ENCODE measurements at regions not wholly inside any gene's neighbourhood (a gene's known extent, or its start where the extent isn't known, plus 50 kb on each side); places are given as distances from the start of the nearest gene placed in this dataset.

DNA sequence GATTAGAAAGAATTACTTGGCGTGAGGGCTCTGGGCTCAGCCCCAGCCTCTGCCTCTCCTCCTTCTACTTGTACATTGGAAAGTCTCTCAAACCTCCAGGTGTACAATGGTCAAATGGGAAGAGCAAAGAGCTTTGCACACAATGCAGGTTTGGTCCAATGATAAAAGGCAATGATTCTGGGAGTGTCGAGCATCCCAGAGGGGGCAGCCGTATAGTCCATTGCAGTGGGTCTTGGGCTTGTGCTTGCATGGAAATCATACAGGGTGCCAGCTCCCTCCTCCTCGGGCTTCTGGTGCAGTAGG lies 98.0 kb upstream of the NCK2 start:
- no peaks in the 10 kb centered on the region for H3K9me3 ChIP-seq (ENCODE audit: low read length)
- TF ChIP-seq REST (IDR thresholded peaks at IDR 0.05; ENCODE audit: borderline replicate concordance) (no peak), EP300 (conservative IDR thresholded peaks at IDR 0.05; ENCODE audit: poor library complexity, severe bottlenecking) (no peak), TAF1 (IDR thresholded peaks at IDR 0.05; ENCODE audit: low read depth) (no peak), RAD21 (conservative IDR thresholded peaks at IDR 0.05) (no peak), SMC3 (conservative IDR thresholded peaks at IDR 0.05; ENCODE audit: poor library complexity) (no peak), POLR2AphosphoS5 (IDR thresholded peaks at IDR 0.05) (no peak), EZH2 (IDR thresholded peaks at IDR 0.05; ENCODE audit: borderline replicate concordance, insufficient read depth, low read length, poor library complexity, severe bottlenecking) (no peak), MXI1 (conservative IDR thresholded peaks at IDR 0.05; ENCODE audit: poor library complexity, severe bottlenecking) (no peak)
- TF ChIP-seq, protein P1, sequence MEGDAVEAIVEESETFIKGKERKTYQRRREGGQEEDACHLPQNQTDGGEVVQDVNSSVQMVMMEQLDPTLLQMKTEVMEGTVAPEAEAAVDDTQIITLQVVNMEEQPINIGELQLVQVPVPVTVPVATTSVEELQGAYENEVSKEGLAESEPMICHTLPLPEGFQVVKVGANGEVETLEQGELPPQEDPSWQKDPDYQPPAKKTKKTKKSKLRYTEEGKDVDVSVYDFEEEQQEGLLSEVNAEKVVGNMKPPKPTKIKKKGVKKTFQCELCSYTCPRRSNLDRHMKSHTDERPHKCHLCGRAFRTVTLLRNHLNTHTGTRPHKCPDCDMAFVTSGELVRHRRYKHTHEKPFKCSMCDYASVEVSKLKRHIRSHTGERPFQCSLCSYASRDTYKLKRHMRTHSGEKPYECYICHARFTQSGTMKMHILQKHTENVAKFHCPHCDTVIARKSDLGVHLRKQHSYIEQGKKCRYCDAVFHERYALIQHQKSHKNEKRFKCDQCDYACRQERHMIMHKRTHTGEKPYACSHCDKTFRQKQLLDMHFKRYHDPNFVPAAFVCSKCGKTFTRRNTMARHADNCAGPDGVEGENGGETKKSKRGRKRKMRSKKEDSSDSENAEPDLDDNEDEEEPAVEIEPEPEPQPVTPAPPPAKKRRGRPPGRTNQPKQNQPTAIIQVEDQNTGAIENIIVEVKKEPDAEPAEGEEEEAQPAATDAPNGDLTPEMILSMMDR (IDR thresholded peaks at IDR 0.05; ENCODE audit: poor library complexity, severe bottlenecking) = no peak
- no peak overlapping the region for H3K27ac ChIP-seq (ENCODE audit: low read length)
- no peak overlapping the region for H2AFZ ChIP-seq (ENCODE audit: low read depth, low read length)
- H4K20me1 ChIP-seq (ENCODE audit: insufficient read depth) = no peaks in the 10 kb centered on the region
- H3K4me3 ChIP-seq (ENCODE audit: low read length) = no peak overlapping the region
- no peaks in the 10 kb centered on the region for H3K27me3 ChIP-seq (ENCODE audit: insufficient read depth, low read depth, low read length)
- no peaks in the 10 kb centered on the region for H3F3A ChIP-seq (ENCODE audit: insufficient read depth, low read length, poor library complexity, severe bottlenecking)
- no peaks in the 10 kb centered on the region for H3K36me3 ChIP-seq (ENCODE audit: insufficient read depth, low read length)
- no peaks in the 10 kb centered on the region for H3K9me2 ChIP-seq (ENCODE audit: insufficient read depth, low read length)
- H3K9ac ChIP-seq (ENCODE audit: low read length) = no peak overlapping the region
- H3K4me2 ChIP-seq (ENCODE audit: low read length) = no peak overlapping the region
- H3K79me2 ChIP-seq (replicated peaks; ENCODE audit: insufficient read depth, low read length) = no peaks in the 10 kb centered on the region

GRCh38 chr2:105645938-105646773 lies 98.6 kb upstream of the NCK2 start:
- Histone ChIP-seq H3K27me3 (ENCODE audit: insufficient read depth, low read depth, low read length) (no peaks in the 10 kb centered on the region), H3K36me3 (ENCODE audit: insufficient read depth, low read length) (no peaks in the 10 kb centered on the region), H3K27ac (ENCODE audit: low read length) (no peak overlapping the region), H3K4me3 (ENCODE audit: low read length) (no peak overlapping the region), H3K9ac (ENCODE audit: low read length) (no peak overlapping the region), H3K9me3 (ENCODE audit: low read length) (no peaks in the 10 kb centered on the region), H3K9me2 (ENCODE audit: insufficient read depth, low read length) (no peaks in the 10 kb centered on the region), H2AFZ (ENCODE audit: low read depth, low read length) (no peak overlapping the region), H3F3A (ENCODE audit: insufficient read depth, low read length, poor library complexity, severe bottlenecking) (no peaks in the 10 kb centered on the region), H3K79me2 (replicated peaks; ENCODE audit: insufficient read depth, low read length) (no peaks in the 10 kb centered on the region), H3K4me2 (ENCODE audit: low read length) (no peak overlapping the region), H4K20me1 (ENCODE audit: insufficient read depth) (no peaks in the 10 kb centered on the region)
- TF ChIP-seq, protein P1 (IDR thresholded peaks at IDR 0.05; ENCODE audit: poor library complexity, severe bottlenecking) = no peak
- TF ChIP-seq EP300 (conservative IDR thresholded peaks at IDR 0.05; ENCODE audit: poor library complexity, severe bottlenecking) (no peak), POLR2AphosphoS5 (IDR thresholded peaks at IDR 0.05) (no peak), MXI1 (conservative IDR thresholded peaks at IDR 0.05; ENCODE audit: poor library complexity, severe bottlenecking) (no peak), EZH2 (IDR thresholded peaks at IDR 0.05; ENCODE audit: borderline replicate concordance, insufficient read depth, low read length, poor library complexity, severe bottlenecking) (no peak), RAD21 (conservative IDR thresholded peaks at IDR 0.05) (no peak), TAF1 (IDR thresholded peaks at IDR 0.05; ENCODE audit: low read depth) (no peak), SMC3 (conservative IDR thresholded peaks at IDR 0.05; ENCODE audit: poor library complexity) (no peak), REST (IDR thresholded peaks at IDR 0.05; ENCODE audit: borderline replicate concordance) (no peak)
